HL-60 (cell line): ENCODE measurements at regions not wholly inside any gene's neighbourhood (a gene's known extent, or its start where the extent isn't known, plus 50 kb on each side); places are given as distances from the start of the nearest gene placed in this dataset.

ENCODE experiments used
- DNase-seq, 2 experiments: peaks; one replicate each; pipeline ENCODE4 v3.0.0-alpha.2; 2010 to 2020; ENCODE audit warnings: low read depth in 1 of 2, low spot score in 1 of 2
- H3K27ac ChIP-seq: fragments of 250-450 bp; sonication (Bioruptor Pico); replicated peaks from 2 replicates; pipeline ENCODE4 v1.5.1; 2020; ENCODE audit warnings: mild to moderate bottlenecking, moderate library complexity
- H3K27me3 ChIP-seq: fragments of 250-450 bp; sonication (Bioruptor Pico); 2 replicates; pipeline ENCODE4 v1.5.1; 2021; ENCODE audit warnings: mild to moderate bottlenecking, moderate library complexity; ENCODE audit not compliant: insufficient read depth, poor library complexity, severe bottlenecking
- H3K4me3 ChIP-seq: replicated peaks from 2 replicates; pipeline ENCODE4 v1.5.1; 2011; ENCODE audit warnings: mild to moderate bottlenecking, control low read depth, low read length; ENCODE audit not compliant: insufficient read depth
- GABPA ChIP-seq: IDR thresholded peaks from 2 replicates; pipeline ENCODE4 v1.6.1; 2012; ENCODE audit warnings: low read depth
- POLR2AphosphoS5 ChIP-seq: IDR thresholded peaks from 2 replicates; pipeline ENCODE4 v1.6.1; 2012; ENCODE audit warnings: low read depth
- SPI1 ChIP-seq: IDR thresholded peaks from 2 replicates; pipeline ENCODE4 v1.6.1; 2012; ENCODE audit warnings: low read depth, mild to moderate bottlenecking, borderline replicate concordance
- TF ChIP-seq, protein P1 (sequence below): IDR thresholded peaks from 2 replicates; pipeline ENCODE4 v1.6.1; 2012; ENCODE audit warnings: low read depth; ENCODE audit not compliant: insufficient replicate concordance
- TF ChIP-seq, protein P2 (sequence below): IDR thresholded peaks from one replicate; pipeline ENCODE4 v1.5.1; 2011; ENCODE audit warnings: low read length, control low read depth, inconsistent platforms; ENCODE audit not compliant: insufficient read depth

DNA sequence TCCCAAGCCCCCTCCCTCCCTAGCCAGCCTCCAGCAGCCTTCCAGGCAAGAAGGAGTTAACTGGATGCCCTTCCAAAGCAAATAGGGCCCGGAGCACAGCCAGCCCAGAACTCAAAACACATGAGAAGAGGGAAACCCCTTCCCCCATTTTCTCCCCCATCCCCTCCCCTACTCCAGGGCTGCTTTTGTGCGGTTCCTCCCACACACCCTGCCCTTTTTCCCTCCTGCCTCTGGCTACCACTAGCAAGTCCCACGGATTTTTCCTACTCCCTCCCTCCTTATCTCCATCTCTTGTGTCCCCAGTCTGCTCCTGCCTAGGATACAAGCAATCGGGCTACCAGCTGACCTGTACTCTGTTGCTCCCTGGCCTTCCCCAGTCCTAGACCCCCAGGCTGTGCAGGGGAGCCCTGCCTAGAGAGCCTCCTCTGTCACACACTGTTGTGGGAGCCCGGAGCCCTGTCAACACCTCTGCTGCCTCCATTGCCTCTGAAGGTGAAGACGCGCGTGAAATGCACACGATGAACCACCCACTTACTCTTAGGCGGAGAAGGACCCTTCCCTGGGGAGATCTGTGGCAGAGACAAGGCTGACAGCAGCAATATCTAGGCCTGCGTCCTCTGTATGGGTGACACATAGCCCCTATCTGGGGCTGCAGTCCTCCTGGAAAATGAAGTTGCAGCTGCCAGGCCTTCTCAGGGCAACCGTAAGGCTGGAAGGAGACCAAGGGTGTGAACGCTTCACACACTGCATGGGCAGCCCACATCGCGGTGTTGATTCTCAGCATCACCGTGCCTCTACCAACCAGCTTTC is 282.8 kb downstream of the MN1 start:
- Histone ChIP-seq H3K4me3 (no peak overlapping the region), H3K27me3 (no peaks in the 10 kb centered on the region), H3K27ac (no peak overlapping the region)
- no peak for DNase-seq
- no peak for TF ChIP-seq SPI1
- no peak for TF ChIP-seq POLR2AphosphoS5
- TF ChIP-seq, protein P1, sequence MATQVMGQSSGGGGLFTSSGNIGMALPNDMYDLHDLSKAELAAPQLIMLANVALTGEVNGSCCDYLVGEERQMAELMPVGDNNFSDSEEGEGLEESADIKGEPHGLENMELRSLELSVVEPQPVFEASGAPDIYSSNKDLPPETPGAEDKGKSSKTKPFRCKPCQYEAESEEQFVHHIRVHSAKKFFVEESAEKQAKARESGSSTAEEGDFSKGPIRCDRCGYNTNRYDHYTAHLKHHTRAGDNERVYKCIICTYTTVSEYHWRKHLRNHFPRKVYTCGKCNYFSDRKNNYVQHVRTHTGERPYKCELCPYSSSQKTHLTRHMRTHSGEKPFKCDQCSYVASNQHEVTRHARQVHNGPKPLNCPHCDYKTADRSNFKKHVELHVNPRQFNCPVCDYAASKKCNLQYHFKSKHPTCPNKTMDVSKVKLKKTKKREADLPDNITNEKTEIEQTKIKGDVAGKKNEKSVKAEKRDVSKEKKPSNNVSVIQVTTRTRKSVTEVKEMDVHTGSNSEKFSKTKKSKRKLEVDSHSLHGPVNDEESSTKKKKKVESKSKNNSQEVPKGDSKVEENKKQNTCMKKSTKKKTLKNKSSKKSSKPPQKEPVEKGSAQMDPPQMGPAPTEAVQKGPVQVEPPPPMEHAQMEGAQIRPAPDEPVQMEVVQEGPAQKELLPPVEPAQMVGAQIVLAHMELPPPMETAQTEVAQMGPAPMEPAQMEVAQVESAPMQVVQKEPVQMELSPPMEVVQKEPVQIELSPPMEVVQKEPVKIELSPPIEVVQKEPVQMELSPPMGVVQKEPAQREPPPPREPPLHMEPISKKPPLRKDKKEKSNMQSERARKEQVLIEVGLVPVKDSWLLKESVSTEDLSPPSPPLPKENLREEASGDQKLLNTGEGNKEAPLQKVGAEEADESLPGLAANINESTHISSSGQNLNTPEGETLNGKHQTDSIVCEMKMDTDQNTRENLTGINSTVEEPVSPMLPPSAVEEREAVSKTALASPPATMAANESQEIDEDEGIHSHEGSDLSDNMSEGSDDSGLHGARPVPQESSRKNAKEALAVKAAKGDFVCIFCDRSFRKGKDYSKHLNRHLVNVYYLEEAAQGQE = no peak
- no peak for TF ChIP-seq GABPA
- TF ChIP-seq, protein P2, sequence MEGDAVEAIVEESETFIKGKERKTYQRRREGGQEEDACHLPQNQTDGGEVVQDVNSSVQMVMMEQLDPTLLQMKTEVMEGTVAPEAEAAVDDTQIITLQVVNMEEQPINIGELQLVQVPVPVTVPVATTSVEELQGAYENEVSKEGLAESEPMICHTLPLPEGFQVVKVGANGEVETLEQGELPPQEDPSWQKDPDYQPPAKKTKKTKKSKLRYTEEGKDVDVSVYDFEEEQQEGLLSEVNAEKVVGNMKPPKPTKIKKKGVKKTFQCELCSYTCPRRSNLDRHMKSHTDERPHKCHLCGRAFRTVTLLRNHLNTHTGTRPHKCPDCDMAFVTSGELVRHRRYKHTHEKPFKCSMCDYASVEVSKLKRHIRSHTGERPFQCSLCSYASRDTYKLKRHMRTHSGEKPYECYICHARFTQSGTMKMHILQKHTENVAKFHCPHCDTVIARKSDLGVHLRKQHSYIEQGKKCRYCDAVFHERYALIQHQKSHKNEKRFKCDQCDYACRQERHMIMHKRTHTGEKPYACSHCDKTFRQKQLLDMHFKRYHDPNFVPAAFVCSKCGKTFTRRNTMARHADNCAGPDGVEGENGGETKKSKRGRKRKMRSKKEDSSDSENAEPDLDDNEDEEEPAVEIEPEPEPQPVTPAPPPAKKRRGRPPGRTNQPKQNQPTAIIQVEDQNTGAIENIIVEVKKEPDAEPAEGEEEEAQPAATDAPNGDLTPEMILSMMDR = no peak

DNA sequence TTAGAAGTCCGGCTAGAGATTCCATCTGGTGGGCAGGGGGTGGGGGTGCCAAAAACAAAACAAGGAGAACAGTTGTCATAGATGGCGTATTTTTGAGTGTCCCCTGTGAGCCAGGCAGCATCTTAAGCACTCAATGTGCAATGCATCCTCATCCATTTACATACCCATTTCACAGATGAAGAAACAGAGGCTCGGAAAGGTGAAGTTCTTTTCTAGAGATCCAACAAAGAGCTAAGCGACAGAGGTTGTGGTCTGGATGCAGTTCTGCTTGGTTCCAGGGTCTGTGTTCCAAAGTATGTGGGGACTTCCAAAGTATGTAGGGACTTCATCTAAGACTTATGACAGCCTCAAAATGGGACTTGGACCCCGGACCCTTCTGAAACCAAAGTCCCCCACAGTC is 277.8 kb downstream of the MN1 start:
- DNase-seq = no peak
- TF ChIP-seq, protein P1 = no peak
- TF ChIP-seq, protein P2 = no peak
- no peak for TF ChIP-seq GABPA
- no peak for TF ChIP-seq SPI1
- TF ChIP-seq POLR2AphosphoS5 = no peak
- Histone ChIP-seq H3K4me3 (no peak overlapping the region), H3K27me3 (no peaks in the 10 kb centered on the region), H3K27ac (no peak overlapping the region)

DNA sequence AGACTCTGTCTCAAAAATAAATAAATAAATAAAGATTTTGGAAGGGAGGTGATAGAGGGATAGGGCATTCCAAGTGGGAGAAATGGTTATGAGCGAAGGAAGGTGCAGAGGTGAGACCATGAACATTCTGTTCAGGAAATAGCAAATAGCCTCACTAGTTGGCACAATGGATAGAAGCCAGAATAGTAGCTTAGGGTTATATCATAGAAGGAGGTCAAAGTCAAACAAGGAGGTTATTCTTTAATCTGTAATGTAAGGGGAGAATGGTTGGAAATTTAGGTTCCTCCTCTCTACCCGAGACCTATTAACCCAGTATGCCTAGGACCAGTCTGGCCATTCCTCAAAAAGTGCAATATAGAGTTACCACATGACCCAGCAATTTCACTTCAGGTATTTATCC is 275.8 kb downstream of the MN1 start:
- Histone ChIP-seq H3K27me3 (no peaks in the 10 kb centered on the region), H3K4me3 (no peak overlapping the region), H3K27ac (no peak overlapping the region)
- TF ChIP-seq GABPA = no peak
- TF ChIP-seq, protein P1 = no peak
- TF ChIP-seq, protein P2 = no peak
- TF ChIP-seq SPI1 = no peak
- TF ChIP-seq POLR2AphosphoS5 = no peak
- no peak for DNase-seq
